Cardiac septum (tissue), 1 donor: ENCODE measurements at regions not wholly inside any gene's neighbourhood (a gene's known extent, or its start where the extent isn't known, plus 50 kb on each side); places are given as distances from the start of the nearest gene placed in this dataset.
A peak's percentile ranks its signal among the peaks of the same experiment; 100 is the strongest.

Experiments
- DNase-seq: peaks from one replicate; pipeline ENCODE4 v3.0.0-alpha.2; 2020; ENCODE audit warnings: low spot score
- intact Hi-C: fragments of 100-400 bp; cut with DNase I; formaldehyde crosslinking; loops from one replicate; pipeline ENCODE4 v1.14.0; 2022
- donor health status: DM: no; HTN: no; CAD: no.

- intact Hi-C loops = loop anchor here (5.0 kb wide), 1 partner anchor 76 kb away; no protein-coding TSS in a partner anchor
- peak; percentile 58 for DNase-seq
These were observed 51.9 kb upstream of the SH3PXD2B start for GRCh38 chr5:172506251-172506650.

- intact Hi-C loops = loop anchor here (5.0 kb wide), 1 partner anchor 76 kb away; no protein-coding TSS in a partner anchor
- DNase-seq = peak; percentile 73
These were observed 51.5 kb upstream of the SH3PXD2B start for GRCh38 chr5:172505845-172506244.

GRCh38 chr5:172505403-172505759 lies 51.1 kb upstream of the SH3PXD2B start:
- intact Hi-C loops = loop anchor here (5.0 kb wide), 1 partner anchor 77 kb away; no protein-coding TSS in a partner anchor
- peak; percentile 56 for DNase-seq

GRCh38 chr5:172504701-172505402 lies 50.5 kb upstream of the SH3PXD2B start:
- peak; percentile 80 for DNase-seq
- intact Hi-C loops = loop anchor here (5.0 kb wide), 1 partner anchor 77 kb away; no protein-coding TSS in a partner anchor

- intact Hi-C loops = no loop called here
- peak; percentile 83 for DNase-seq
These were observed 49.8 kb upstream of the SH3PXD2B start for GRCh38 chr5:172503925-172504700.
